ENCODE measurements at regions not wholly inside any gene's neighbourhood (a gene's known extent, or its start where the extent isn't known, plus 50 kb on each side); places are given as distances from the start of the nearest gene placed in this dataset.

DNA sequence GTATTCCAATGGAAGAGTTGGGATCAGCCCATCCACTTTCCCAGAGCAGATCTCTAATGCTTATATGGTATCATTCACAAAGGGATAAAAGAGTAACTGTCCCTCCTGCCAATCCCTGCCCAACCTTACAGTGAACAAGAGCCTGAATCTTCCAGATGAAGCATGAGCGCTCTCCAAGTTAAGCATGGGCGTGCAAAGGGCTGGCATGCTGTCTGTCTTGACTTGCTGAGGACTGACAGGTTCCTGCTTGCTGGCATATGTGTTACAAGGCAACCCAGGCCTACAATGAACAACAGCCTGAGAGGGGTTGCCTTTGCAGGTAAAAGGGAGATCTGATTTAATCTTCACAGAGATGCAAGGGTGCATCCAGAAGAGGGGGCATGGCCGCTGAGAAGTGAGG lies 155.6 kb upstream of the SOD1 start:
- in situ Hi-C loops (cut with MboI; ENCODE audit: low sequenced_read_pairs) = no loop called here

DNA sequence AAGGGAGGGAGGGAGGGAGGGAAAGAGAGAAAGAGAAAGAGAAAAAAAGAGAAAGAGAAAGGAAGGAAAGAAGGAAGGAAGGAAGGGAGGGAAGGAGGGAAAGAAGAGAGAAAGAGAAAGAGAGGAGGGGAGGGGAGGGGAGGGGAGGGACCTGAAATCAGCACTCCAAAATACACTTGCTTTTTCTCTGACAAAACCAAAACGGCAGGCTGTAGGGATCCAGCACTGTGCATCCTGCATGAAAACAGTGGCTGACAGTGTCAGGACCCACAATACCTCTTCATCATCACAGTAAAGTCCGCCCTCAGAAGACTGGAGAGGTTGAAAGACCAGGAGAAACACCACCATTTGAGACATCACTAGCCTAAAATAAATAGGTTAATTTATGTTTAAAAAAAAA lies 156.0 kb upstream of the SOD1 start:
- in situ Hi-C loops (cut with MboI; ENCODE audit: low sequenced_read_pairs) = no loop called here

DNA sequence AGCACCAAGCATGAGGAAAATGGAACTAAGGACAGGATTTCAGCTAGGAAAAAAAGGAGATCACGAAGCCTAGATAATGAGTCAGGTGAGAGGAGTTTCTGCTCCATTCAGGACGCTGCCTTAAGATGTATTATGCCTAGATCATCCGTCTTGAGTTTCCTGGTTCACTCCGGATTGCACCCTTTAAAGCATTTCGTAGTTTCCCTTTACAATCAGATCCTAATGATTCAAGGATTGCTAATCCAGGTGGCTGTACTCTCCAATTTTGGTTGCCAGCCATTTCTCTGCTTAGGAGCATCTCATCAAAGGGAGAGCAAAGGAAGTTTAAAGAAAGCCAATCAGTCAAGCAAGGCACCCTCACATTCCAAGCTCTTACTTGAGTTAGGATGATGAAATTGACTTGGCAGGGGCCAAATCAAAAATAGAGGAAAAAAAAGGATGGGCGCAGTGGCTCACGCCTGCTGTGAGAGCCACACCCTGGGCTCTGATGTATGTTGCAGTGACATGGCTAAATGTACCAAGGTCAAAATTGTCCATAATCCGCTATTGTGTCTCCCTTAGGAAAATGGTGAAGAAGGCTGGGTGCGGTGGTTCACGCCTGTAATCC lies 156.9 kb upstream of the SOD1 start:
- in situ Hi-C loops (cut with MboI; ENCODE audit: low sequenced_read_pairs) = no loop called here

DNA sequence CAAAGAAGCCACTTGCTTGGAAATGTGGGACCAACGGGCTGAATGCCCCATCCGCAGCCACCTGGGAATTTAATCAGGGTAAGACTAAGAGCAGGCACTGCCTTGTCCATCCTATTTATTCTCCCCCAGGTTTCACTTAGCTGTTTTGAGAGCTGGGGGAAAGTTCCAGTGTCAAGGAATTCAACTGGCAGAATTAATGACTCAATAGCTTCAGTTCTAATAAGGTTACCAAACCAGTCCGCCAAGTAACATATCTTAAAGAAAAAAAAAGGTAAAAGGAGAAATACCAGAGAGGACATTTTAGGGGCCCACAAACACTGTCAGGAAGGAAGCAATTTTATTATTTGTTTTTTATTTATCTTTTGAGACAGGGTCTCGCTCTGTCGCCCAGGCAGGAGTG lies 157.6 kb upstream of the SOD1 start:
- in situ Hi-C loops (cut with MboI; ENCODE audit: low sequenced_read_pairs) = no loop called here

DNA sequence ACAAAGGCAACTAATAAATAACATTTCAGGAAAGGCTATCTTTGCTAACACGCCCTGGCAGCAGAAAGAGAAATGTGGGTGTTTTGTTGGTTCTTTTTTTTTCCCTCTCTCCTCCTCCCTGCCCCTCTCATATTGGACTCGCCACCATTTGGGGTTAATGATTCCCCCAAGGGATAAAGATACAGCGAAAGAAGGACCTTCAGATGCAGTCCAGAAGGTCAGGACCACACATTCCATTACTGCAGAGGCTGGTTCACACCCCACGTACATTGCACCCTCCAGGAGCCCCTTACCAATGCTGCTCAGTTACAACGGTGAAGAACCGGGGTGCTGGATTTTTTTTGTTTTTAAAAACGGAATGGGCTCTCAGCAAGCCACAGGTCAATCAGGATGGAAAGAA lies 156.9 kb upstream of the TIAM1 start:
- in situ Hi-C loops (cut with MboI; ENCODE audit: low sequenced_read_pairs) = no loop called here

DNA sequence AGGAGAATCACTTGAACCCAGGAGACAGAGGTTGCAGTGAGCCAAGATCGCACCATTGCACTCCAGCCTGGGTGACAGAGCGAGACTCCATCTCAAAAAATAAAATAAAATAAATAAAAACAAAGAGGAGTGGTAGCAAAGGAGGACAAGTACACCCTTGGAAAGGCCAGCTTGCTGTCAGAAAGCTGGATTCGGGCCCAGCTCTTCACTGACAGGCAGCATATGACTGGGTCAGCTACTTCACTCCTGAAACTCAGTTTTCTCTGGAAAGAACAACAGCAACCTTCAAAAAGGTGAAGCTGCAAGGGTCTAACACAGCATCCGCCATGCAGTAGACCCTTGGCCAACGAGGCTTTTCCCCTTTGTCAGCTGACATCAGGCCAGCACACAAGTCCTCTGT lies 156.0 kb upstream of the TIAM1 start:
- in situ Hi-C loops (cut with MboI; ENCODE audit: low sequenced_read_pairs) = no loop called here

DNA sequence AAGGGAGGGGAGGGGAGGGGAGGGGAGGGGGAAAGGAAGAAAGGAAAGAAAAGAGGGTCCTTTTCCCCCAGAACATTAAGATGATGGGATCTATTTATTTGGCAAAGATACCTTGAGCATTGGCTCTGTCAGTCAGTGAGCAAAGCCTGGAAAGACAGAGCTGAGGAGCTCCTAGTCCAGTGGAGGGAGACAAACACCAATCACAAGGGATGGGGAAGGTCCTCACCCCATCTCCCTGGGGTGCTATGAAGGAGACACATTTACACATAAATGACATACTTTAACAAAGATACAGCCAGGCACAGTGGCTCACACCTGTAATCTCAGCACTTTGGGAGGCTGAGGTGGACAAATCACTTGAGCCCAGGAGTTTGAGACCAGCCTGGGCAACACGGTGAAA lies 154.9 kb upstream of the TIAM1 start:
- in situ Hi-C loops (cut with MboI; ENCODE audit: low sequenced_read_pairs) = no loop called here

DNA sequence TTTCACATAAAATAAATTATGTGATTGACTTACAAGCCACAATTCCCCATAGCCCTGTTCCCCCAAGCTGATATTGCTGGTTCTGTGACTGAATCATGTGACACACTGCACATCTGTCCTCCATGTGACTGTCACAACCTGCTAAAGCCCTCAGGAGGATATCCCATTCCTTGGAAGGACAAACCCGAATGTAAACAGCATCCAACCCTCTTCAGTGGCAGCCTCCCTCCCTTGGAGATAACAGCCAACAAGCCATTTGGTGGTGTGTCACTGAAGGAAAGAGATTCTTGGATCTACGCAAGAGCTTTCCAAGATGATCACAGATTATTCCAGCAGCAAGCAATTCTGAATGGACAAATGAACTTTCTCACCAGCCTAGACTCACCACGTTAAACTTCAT lies 153.9 kb upstream of the TIAM1 start:
- in situ Hi-C loops (cut with MboI; ENCODE audit: low sequenced_read_pairs) = no loop called here

DNA sequence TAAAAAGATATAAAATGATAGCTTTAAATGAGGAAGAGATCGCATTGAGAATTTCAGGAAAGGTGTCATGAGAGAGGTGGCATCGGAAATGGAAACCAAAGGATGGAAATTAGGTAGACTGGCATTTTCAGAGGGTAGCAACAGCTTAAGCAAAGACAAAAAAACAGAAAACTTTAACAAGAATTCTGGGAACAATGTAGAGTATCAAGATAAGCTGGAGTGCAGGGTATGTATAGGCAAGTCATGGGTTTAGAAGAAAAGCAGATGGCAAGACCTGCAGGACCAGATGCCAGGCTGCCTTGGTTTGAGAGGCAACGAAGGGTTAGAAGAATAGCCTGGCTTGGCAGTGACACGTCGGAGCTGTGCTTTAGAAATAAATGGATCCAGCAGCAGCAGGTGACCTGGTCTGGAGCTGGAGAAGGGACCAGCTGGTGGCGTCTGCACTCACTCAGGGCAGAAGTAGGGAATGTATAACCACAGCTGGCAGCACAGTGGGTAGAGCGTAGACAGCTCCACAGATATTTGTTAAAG lies 149.4 kb upstream of the TIAM1 start:
- in situ Hi-C loops (cut with MboI; ENCODE audit: low sequenced_read_pairs) = no loop called here

DNA sequence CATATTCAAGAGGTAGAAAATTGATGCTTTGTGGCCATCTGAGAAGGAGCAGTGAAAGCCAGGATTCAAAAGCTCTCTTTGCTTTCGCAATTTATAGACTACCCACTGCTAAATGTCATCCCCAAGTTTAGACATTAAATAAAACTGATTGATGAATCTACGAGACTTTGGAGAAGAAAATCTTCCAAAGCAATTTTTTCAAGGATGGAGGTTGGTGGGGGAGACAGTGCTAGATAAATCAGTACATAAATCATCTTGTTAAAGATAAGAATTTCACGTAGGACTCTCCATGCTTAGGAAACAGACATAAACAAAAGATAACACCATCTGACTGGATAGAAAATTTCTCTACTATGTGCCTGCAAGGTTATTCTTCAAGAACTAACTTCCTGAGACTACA lies 147.6 kb upstream of the TIAM1 start:
- in situ Hi-C loops (cut with MboI; ENCODE audit: low sequenced_read_pairs) = no loop called here

DNA sequence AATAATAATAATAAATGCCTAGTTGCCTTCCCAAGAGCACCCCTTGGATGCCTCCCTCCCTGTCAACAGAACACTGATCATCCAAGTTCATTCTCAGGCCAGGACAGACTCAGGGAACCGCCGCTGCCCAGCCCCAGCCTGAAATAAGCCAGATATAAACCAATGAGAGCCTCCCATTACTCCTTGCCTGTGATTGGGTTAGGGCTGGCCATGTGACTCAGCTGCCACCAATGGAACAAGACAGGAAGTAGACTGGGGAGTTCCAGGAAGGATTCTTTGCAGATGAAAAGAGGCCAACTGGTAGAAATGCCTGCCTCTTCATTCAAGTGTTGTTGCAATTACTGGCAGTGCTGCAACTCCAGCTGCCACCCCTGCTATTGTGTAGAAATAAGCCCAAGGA lies 146.4 kb upstream of the TIAM1 start:
- in situ Hi-C loops (cut with MboI; ENCODE audit: low sequenced_read_pairs) = no loop called here

DNA sequence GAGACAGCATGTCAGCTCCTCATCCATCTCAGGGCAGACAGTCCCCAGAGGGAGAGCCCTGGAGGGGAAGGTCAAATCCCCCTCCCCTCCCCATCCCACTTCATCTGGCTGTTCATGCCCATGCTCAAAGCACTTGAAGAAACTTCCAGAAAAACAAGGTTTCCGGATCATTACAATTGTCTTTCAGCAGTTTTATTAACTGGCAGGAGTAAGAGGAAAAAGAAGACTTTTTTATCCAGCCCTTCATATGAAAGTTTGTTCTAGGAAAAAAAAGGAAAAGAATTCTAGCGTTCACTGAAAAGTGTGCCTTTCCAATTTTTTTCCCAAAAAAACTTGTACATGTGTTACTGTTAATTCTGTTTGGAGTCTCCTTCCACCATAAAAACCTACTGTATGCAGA lies 145.7 kb upstream of the TIAM1 start:
- in situ Hi-C loops (cut with MboI; ENCODE audit: low sequenced_read_pairs) = no loop called here

DNA sequence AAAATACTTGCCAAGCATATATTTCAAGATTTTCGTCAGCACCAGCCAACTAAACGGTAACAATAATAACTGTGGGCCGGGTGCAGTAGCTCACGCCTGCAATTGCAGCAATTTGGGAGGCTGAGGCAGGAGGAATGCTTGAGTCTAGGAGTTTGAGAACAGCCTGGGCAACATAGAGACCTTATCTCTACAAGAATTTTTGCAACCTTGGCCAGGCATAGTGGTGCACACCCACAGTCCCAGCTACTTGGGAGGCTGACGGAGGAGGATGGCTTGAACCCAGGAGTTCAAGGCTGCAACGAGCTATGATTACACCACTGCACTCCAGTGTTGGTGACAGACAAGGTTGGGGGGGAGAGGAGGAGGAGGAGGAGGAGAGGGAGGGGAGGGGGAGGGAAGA lies 145.0 kb upstream of the TIAM1 start:
- in situ Hi-C loops (cut with MboI; ENCODE audit: low sequenced_read_pairs) = no loop called here

DNA sequence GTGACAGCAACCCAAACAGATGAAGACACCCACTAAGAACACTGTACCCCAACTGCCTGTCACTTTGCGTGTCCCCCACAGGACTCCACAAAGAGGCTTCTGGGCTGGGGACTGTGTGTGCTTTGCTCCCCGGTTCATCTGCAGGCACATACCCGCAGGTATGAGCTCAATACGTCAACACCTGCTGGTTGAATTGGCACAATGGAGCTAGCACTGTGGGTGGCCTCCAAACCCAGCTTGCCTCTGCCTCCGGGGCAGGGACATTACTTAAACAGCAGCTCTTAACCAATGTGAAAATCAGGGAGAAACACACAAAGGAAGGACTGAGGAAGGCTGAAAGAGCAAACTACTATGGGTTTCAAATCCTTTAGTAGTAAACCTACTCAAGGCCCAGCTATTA lies 140.2 kb upstream of the TIAM1 start:
- in situ Hi-C loops (cut with MboI; ENCODE audit: low sequenced_read_pairs) = no loop called here

DNA sequence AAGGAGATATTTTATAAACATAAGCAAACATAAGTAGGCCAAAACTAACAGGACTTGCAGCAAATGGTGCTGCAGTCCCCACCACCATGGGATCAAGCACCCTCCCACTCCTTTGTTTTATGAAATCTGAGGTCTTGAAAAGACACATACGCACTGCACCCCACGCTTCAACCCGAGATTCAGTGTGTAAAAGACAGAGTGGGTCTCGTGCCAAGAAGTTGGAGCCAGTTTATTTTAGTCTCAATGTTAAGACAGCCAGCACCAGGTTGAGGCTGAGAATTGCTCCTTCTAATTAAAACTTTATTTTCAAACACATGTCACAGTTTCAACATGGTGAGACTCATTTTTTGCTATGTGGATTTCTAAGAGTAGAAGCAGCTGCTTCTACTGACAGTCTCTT lies 139.1 kb upstream of the TIAM1 start:
- in situ Hi-C loops (cut with MboI; ENCODE audit: low sequenced_read_pairs) = no loop called here

DNA sequence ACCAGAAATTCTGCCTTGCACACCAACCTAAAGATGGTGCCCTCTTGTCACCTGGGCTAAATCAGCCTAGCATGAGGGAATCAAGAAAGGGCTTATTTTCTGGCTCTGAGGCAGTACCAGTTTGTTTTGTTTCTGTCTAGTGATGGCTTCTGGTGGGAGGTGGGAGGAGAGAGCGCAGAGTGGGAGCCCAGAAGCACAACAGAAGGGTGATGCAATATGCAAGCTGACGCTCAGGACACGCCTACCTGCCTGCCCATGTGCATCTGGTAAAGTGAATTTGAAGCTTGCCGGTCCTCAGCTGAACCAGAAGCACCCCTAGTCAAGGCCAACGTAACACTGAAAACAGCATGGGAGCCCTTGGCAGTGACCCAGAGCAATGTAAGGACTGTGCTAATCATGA lies 138.4 kb upstream of the TIAM1 start:
- in situ Hi-C loops (cut with MboI; ENCODE audit: low sequenced_read_pairs) = no loop called here

DNA sequence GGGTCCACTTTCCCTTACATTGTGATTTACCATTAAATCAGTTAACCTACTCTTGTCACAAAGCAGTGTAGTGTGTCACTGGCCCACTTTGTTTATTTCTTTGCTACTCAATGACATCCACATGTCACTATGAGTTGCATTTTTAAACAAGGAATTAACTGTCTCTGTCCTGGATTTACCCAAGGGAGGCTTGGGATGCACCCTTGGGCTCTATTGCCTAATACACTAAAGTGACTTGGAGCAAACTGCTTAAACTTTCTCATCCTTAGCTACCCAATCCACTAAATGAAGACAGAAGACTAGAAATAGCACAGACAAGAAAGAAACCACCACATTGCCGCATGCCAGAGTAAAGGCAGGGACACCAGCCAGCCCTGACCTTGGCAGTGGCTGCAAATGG lies 136.2 kb upstream of the TIAM1 start:
- in situ Hi-C loops (cut with MboI; ENCODE audit: low sequenced_read_pairs) = no loop called here

DNA sequence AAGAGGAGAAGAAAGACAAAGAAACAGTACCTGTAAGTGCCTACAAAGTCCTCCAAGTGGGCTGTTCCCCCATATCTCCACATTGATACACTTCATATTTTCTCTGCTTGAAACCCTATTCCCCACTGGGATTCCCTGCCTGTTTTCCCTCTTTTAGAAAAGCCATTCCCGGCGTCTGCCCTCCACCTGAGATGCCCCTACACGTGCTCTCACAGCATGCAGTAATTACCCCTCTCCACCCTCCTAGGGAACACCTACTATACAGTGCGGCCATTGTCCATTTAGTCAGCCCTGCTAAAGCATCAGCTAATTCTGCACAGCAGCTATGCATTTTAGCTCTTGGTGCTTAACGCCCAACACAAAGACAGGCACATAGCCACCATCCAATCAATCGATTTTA lies 135.7 kb upstream of the TIAM1 start:
- in situ Hi-C loops (cut with MboI; ENCODE audit: low sequenced_read_pairs) = no loop called here

DNA sequence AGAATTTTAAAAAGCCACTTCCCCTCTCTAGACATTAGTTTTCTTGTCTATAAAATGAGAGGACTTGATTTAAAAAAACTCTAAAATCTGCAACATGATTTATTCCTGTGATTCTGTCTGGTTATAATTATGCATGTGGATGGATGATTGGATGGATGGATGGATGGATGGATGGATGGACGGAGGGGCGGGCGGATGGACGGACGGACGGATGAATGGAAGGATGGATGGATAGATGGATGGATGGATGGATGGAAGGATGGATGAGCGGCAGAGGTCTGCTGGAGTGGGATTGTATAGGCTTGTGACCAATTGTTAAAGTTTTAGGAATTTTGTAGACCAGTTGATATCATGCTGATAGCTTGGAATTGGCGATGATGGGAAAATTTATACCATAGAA lies 135.2 kb upstream of the TIAM1 start:
- in situ Hi-C loops (cut with MboI; ENCODE audit: low sequenced_read_pairs) = no loop called here

DNA sequence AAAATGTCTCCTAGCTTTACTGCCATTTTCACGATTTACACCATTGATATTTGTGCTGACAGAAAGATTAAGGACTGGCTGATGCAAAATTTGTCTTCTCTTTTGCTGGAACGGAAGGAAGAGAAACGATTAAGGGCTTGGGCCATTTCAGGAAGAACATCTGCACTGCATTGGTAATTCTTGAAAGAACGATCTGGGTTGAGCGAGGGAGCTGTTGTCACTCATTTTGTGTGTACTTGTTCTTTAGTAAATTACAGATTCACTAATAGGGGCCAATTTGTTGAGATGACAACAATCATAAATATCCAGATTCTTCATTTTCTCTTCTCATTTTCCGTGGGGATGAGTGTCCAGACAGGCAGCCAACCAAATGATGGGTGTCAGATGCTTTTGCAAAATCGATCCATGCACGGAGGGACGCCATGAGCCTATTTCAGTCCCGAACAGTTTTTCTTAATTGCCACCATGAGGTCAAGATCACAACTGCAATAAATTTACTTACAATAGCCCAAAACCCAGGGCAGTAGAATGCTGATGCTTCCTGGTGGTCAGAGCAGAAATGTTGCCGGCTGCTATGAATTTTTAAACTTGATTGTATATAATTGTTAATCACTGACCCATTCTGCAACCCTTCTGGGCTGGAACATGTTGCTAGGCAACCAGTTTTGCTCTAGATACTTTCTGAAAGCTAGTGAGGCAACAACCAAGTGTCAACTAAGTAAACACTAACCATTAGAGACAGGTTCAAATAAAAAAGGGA lies 132.4 kb upstream of the TIAM1 start:
- in situ Hi-C loops (cut with MboI; ENCODE audit: low sequenced_read_pairs) = no loop called here

DNA sequence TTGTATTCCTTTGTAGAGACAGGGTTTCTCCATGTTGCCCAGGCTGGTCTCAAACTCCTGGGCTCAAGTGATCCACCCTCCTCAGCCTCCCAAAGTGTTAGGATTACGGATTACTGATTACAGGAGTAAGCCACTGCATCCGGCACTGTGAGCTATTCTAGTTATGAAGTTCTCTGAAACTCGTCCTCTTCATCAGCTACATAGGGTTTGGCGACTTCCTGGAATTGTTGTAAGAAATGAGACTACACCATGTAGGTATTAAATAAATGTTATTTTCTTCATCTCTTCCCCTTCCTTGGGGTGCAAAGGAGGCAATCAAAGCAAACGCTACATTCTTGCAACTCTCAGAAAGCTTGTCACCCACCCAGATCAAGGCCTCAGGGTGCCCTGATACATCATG lies 131.2 kb upstream of the TIAM1 start:
- in situ Hi-C loops (cut with MboI; ENCODE audit: low sequenced_read_pairs) = no loop called here

DNA sequence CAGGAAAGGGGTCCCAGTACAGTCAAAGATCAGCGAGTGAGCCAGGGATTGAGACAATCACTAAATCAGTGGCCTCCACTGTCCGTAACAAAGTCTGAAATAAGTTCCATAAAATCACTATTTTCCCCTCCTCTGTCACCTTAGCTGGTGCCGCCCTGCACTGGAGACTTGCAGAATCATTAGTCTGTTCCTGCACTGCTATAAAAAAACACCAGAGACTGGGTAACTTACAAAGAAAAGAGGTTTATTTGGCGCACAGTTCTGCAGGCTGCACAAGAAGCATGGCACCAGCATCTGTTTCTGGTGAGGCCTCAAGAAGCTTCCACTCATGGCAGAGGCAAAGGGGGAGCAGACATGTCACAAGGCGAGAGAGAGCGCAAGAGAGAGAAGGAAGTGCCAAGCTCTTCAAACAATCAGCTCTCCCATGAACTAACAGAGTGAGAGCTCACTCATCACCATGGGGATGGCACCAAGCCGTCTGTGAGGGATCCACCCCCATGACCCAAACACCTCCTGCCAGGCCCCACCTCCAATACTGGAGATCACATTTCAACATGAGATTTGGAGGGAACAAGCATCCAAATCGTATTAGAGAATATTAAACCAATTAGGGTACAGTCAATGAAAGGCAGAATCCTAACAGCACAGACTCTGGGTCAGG lies 129.8 kb upstream of the TIAM1 start:
- in situ Hi-C loops (cut with MboI; ENCODE audit: low sequenced_read_pairs) = no loop called here

All from HL-60/S4 treated with retinoic acid at 250 ng/mL for 4 days and 3 days (cell line).